Transverse colon (tissue), 4 donors: ENCODE measurements at regions not wholly inside any gene's neighbourhood (a gene's known extent, or its start where the extent isn't known, plus 50 kb on each side); places are given as distances from the start of the nearest gene placed in this dataset.

ENCODE experiments used
- CTCF ChIP-seq, 5 experiments: fragments of 200-600 bp in 3 of 5; fragments of 450-650 bp in 2 of 5; sonication (generic) in 3 of 5; IDR thresholded peaks; 1 replicate in 2 of 5; 2 replicates in 3 of 5; pipeline ENCODE4 v1.5.1; 2016 to 2017; ENCODE audit warnings: antibody characterized with exemption in 5 of 5, inconsistent platforms in 3 of 5, mild to moderate bottlenecking in 2 of 5, moderate library complexity in 1 of 5
- POLR2A ChIP-seq: fragments of 450-650 bp; IDR thresholded peaks from one replicate; pipeline ENCODE4 v1.6.1; 2016; ENCODE audit warnings: antibody characterized with exemption, mild to moderate bottlenecking, moderate library complexity
- POLR2AphosphoS5 ChIP-seq, 3 donors: sonication (generic); formaldehyde crosslinking; IDR thresholded peaks; one replicate each; pipeline ENCODE4 v1.6.1; 2016; ENCODE audit warnings: antibody characterized with exemption in 3 of 3

- no peak for TF ChIP-seq CTCF (IDR thresholded peaks at IDR 0.05)
- no peak for TF ChIP-seq POLR2A
- no peak for TF ChIP-seq POLR2AphosphoS5 (IDR thresholded peaks at IDR 0.05)
Measured at GRCh38 chr12:97177481-97177880, 270.4 kb downstream of the NEDD1 start.
